ENCODE measurements at regions not wholly inside any gene's neighbourhood (a gene's known extent, or its start where the extent isn't known, plus 50 kb on each side); places are given as distances from the start of the nearest gene placed in this dataset.

DNA sequence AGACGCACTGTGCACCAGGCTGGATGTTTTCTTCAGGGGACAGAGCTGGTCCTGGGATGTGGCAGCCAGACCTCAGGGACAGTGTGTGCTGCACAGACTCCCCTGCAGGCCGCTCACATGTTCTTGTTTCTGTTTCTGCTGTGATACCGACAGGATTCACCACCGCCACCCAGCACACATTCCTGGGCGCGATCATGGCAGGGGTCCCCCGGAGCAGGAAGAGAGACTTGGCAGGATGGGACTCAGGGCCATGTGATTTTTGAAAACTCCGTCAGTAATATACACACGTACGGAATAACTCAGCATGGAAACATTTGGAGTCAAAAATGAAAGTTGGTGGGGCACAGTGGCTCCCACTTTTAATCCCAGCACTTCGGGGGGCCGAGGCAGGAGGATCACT is 79.0 kb downstream of the HAPSTR1 start:
- no peaks in the 10 kb centered on the region for H3K9me3 ChIP-seq (ENCODE audit: control insufficient read depth, insufficient read depth, low read depth, low read length)
- TF ChIP-seq ZNF621 (tag by site-specific recombination; IDR thresholded peaks at IDR 0.05) (no peak), IKZF3 (tag by site-specific recombination; IDR thresholded peaks at IDR 0.05) (no peak), GLIS2 (tag by site-specific recombination; IDR thresholded peaks at IDR 0.05) (no peak), ZFHX2 (tag by site-specific recombination; conservative IDR thresholded peaks at IDR 0.05) (no peak), ZNF555 (tag by site-specific recombination; conservative IDR thresholded peaks at IDR 0.05) (no peak), ZNF350 (tag by site-specific recombination; IDR thresholded peaks at IDR 0.05) (no peak), KLF1 (tag by site-specific recombination; IDR thresholded peaks at IDR 0.05) (no peak), OSR2 (tag by site-specific recombination; IDR thresholded peaks at IDR 0.05) (no peak), ZNF530 (tag by site-specific recombination; IDR thresholded peaks at IDR 0.05; ENCODE audit: low read depth) (no peak), ZBTB17 (tag by site-specific recombination; IDR thresholded peaks at IDR 0.05) (no peak), ZNF2 (tag by site-specific recombination; IDR thresholded peaks at IDR 0.05) (no peak), ZNF558 (tag by site-specific recombination; IDR thresholded peaks at IDR 0.05) (no peak), SALL2 (tag by site-specific recombination; IDR thresholded peaks at IDR 0.05; ENCODE audit: borderline replicate concordance) (no peak), ZNF239 (tag by site-specific recombination; IDR thresholded peaks at IDR 0.05) (no peak), ZNF112 (tag by site-specific recombination; IDR thresholded peaks at IDR 0.05) (no peak)
- TF ChIP-seq, protein P1, sequence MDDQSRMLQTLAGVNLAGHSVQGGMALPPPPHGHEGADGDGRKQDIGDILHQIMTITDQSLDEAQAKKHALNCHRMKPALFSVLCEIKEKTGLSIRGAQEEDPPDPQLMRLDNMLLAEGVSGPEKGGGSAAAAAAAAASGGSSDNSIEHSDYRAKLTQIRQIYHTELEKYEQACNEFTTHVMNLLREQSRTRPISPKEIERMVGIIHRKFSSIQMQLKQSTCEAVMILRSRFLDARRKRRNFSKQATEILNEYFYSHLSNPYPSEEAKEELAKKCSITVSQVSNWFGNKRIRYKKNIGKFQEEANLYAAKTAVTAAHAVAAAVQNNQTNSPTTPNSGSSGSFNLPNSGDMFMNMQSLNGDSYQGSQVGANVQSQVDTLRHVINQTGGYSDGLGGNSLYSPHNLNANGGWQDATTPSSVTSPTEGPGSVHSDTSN (CRISPR knock-in tag; IDR thresholded peaks at IDR 0.05) = no peak
- TF ChIP-seq, protein P2, sequence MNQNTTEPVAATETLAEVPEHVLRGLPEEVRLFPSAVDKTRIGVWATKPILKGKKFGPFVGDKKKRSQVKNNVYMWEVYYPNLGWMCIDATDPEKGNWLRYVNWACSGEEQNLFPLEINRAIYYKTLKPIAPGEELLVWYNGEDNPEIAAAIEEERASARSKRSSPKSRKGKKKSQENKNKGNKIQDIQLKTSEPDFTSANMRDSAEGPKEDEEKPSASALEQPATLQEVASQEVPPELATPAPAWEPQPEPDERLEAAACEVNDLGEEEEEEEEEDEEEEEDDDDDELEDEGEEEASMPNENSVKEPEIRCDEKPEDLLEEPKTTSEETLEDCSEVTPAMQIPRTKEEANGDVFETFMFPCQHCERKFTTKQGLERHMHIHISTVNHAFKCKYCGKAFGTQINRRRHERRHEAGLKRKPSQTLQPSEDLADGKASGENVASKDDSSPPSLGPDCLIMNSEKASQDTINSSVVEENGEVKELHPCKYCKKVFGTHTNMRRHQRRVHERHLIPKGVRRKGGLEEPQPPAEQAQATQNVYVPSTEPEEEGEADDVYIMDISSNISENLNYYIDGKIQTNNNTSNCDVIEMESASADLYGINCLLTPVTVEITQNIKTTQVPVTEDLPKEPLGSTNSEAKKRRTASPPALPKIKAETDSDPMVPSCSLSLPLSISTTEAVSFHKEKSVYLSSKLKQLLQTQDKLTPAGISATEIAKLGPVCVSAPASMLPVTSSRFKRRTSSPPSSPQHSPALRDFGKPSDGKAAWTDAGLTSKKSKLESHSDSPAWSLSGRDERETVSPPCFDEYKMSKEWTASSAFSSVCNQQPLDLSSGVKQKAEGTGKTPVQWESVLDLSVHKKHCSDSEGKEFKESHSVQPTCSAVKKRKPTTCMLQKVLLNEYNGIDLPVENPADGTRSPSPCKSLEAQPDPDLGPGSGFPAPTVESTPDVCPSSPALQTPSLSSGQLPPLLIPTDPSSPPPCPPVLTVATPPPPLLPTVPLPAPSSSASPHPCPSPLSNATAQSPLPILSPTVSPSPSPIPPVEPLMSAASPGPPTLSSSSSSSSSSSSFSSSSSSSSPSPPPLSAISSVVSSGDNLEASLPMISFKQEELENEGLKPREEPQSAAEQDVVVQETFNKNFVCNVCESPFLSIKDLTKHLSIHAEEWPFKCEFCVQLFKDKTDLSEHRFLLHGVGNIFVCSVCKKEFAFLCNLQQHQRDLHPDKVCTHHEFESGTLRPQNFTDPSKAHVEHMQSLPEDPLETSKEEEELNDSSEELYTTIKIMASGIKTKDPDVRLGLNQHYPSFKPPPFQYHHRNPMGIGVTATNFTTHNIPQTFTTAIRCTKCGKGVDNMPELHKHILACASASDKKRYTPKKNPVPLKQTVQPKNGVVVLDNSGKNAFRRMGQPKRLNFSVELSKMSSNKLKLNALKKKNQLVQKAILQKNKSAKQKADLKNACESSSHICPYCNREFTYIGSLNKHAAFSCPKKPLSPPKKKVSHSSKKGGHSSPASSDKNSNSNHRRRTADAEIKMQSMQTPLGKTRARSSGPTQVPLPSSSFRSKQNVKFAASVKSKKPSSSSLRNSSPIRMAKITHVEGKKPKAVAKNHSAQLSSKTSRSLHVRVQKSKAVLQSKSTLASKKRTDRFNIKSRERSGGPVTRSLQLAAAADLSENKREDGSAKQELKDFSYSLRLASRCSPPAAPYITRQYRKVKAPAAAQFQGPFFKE (tag by site-specific recombination; IDR thresholded peaks at IDR 0.05; ENCODE audit: borderline replicate concordance) = no peak
- TF ChIP-seq, protein P3, sequence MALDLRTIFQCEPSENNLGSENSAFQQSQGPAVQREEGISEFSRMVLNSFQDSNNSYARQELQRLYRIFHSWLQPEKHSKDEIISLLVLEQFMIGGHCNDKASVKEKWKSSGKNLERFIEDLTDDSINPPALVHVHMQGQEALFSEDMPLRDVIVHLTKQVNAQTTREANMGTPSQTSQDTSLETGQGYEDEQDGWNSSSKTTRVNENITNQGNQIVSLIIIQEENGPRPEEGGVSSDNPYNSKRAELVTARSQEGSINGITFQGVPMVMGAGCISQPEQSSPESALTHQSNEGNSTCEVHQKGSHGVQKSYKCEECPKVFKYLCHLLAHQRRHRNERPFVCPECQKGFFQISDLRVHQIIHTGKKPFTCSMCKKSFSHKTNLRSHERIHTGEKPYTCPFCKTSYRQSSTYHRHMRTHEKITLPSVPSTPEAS (tag by site-specific recombination; IDR thresholded peaks at IDR 0.05) = no peak
- TF ChIP-seq, protein P4, sequence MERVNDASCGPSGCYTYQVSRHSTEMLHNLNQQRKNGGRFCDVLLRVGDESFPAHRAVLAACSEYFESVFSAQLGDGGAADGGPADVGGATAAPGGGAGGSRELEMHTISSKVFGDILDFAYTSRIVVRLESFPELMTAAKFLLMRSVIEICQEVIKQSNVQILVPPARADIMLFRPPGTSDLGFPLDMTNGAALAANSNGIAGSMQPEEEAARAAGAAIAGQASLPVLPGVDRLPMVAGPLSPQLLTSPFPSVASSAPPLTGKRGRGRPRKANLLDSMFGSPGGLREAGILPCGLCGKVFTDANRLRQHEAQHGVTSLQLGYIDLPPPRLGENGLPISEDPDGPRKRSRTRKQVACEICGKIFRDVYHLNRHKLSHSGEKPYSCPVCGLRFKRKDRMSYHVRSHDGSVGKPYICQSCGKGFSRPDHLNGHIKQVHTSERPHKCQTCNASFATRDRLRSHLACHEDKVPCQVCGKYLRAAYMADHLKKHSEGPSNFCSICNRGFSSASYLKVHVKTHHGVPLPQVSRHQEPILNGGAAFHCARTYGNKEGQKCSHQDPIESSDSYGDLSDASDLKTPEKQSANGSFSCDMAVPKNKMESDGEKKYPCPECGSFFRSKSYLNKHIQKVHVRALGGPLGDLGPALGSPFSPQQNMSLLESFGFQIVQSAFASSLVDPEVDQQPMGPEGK (tag by site-specific recombination; IDR thresholded peaks at IDR 0.05) = no peak
- H3K4me3 ChIP-seq (ENCODE audit: low read depth, low read length) = no peak overlapping the region
- no peak overlapping the region for H3K27ac ChIP-seq (ENCODE audit: extremely low read depth, low read depth, low read length)
- no peaks in the 10 kb centered on the region for H3K36me3 ChIP-seq (ENCODE audit: control insufficient read depth in 2 of 2, insufficient read depth in 1 of 2, low read length in 2 of 2)
- CTCF ChIA-PET = no interaction called here
- POLR2A ChIA-PET = no interaction called here
- H3K4me1 ChIP-seq (ENCODE audit: control insufficient read depth, insufficient read depth, low read length) = no peaks in the 10 kb centered on the region
